K562 (cell line): ENCODE measurements at regions not wholly inside any gene's neighbourhood (a gene's known extent, or its start where the extent isn't known, plus 50 kb on each side); places are given as distances from the start of the nearest gene placed in this dataset.

Experiments
- CC2D1A ChIP-seq: fragments of 450-650 bp; IDR thresholded peaks from 2 replicates; pipeline ENCODE4 v1.6.1; 2017; ENCODE audit warnings: mild to moderate bottlenecking
- CCAR2 ChIP-seq: fragments of 200-400 bp; formaldehyde crosslinking; IDR thresholded peaks from 2 replicates; pipeline ENCODE4 v1.6.1; 2017; ENCODE audit warnings: mild to moderate bottlenecking, low read depth, low read length
- CHD2 ChIP-seq: IDR thresholded peaks from 2 replicates; pipeline ENCODE4 v1.6.1; 2011; ENCODE audit warnings: low read depth, low read length
- DMBX1 ChIP-seq: fragments of 250-450 bp; sonication (Bioruptor Pico); IDR thresholded peaks from 2 replicates; pipeline ENCODE4 v1.8.0; 2022; ENCODE audit warnings: inconsistent platforms, mild to moderate bottlenecking, moderate library complexity, borderline replicate concordance
- FIP1L1 ChIP-seq: fragments of 200-400 bp; formaldehyde crosslinking; IDR thresholded peaks from 2 replicates; pipeline ENCODE4 v1.6.1; 2018; ENCODE audit warnings: mild to moderate bottlenecking, low read depth, low read length; ENCODE audit not compliant: poor library complexity, severe bottlenecking
- HNRNPUL1 ChIP-seq: fragments of 200-400 bp; formaldehyde crosslinking; IDR thresholded peaks from 2 replicates; pipeline ENCODE4 v1.6.1; 2017; ENCODE audit warnings: low read length
- IFI16 ChIP-seq: fragments of 250-450 bp; sonication (Bioruptor Pico); IDR thresholded peaks from 2 replicates; pipeline ENCODE4 v2.1.2; 2022; ENCODE audit warnings: mild to moderate bottlenecking, inconsistent platforms
- KLF6 ChIP-seq: fragments of 250-450 bp; sonication (Bioruptor Pico); IDR thresholded peaks from 2 replicates; pipeline ENCODE4 v1.4.0; 2020; ENCODE audit warnings: mild to moderate bottlenecking, moderate library complexity, borderline replicate concordance
- NCOA4 ChIP-seq: fragments of 450-650 bp; IDR thresholded peaks from 2 replicates; pipeline ENCODE4 v1.6.1; 2018; ENCODE audit warnings: mild to moderate bottlenecking; ENCODE audit not compliant: partially characterized antibody
- NCOR1 ChIP-seq: fragments of 450-650 bp; IDR thresholded peaks from 2 replicates; pipeline ENCODE4 v1.6.1; 2016; ENCODE audit warnings: mild to moderate bottlenecking, moderate library complexity
- SIN3A ChIP-seq, 2 experiments: fragments of 150-350 bp in 1 of 2; IDR thresholded peaks; 2 replicates each; pipeline ENCODE4 v1.6.1; 2011 to 2016; ENCODE audit warnings: borderline replicate concordance in 2 of 2, low read depth in 2 of 2, low read length in 2 of 2, mild to moderate bottlenecking in 2 of 2, moderate library complexity in 2 of 2; ENCODE audit not compliant: control insufficient read depth in 1 of 2
- SMAD1 ChIP-seq: fragments of 150-350 bp; IDR thresholded peaks from 2 replicates; pipeline ENCODE4 v1.6.1; 2014; ENCODE audit warnings: low read length, low read depth; ENCODE audit not compliant: partially characterized antibody
- TAL1 ChIP-seq: fragments of 450-650 bp; IDR thresholded peaks from 2 replicates; pipeline ENCODE4 v1.6.1; 2016; ENCODE audit warnings: mild to moderate bottlenecking
- ZBTB34 ChIP-seq: fragments of 250-450 bp; sonication (Bioruptor Pico); IDR thresholded peaks from 2 replicates; pipeline ENCODE4 v1.8.0; 2021; ENCODE audit warnings: mild to moderate bottlenecking, moderate library complexity
- ZEB2 ChIP-seq: fragments of 450-650 bp; IDR thresholded peaks from 2 replicates; pipeline ENCODE4 v1.6.1; 2016
- ZHX1 ChIP-seq: fragments of 150-350 bp; conservative IDR thresholded peaks from 2 replicates; pipeline ENCODE4 v1.6.1; 2014; ENCODE audit warnings: low read length
- ZNF830 ChIP-seq: fragments of 250-450 bp; sonication (Bioruptor Pico); IDR thresholded peaks from 2 replicates; pipeline ENCODE4 v1.5.0; 2021; ENCODE audit warnings: mild to moderate bottlenecking
- ZZZ3 ChIP-seq: fragments of 450-650 bp; IDR thresholded peaks from 2 replicates; pipeline ENCODE4 v1.6.1; 2016; ENCODE audit warnings: antibody characterized with exemption, mild to moderate bottlenecking, moderate library complexity
- TF ChIP-seq, protein P1 (sequence below): IDR thresholded peaks from 2 replicates; pipeline ENCODE4 v1.6.1; 2011; ENCODE audit warnings: borderline replicate concordance, low read depth, mild to moderate bottlenecking, moderate library complexity, low read length; ENCODE audit not compliant: insufficient read depth, poor library complexity, severe bottlenecking
- TF ChIP-seq, protein P2 (sequence below): fragments of 250-450 bp; sonication (Bioruptor Pico); IDR thresholded peaks from 2 replicates; pipeline ENCODE4 v1.5.0; 2021; ENCODE audit warnings: mild to moderate bottlenecking, moderate library complexity

- TF ChIP-seq, protein P1, sequence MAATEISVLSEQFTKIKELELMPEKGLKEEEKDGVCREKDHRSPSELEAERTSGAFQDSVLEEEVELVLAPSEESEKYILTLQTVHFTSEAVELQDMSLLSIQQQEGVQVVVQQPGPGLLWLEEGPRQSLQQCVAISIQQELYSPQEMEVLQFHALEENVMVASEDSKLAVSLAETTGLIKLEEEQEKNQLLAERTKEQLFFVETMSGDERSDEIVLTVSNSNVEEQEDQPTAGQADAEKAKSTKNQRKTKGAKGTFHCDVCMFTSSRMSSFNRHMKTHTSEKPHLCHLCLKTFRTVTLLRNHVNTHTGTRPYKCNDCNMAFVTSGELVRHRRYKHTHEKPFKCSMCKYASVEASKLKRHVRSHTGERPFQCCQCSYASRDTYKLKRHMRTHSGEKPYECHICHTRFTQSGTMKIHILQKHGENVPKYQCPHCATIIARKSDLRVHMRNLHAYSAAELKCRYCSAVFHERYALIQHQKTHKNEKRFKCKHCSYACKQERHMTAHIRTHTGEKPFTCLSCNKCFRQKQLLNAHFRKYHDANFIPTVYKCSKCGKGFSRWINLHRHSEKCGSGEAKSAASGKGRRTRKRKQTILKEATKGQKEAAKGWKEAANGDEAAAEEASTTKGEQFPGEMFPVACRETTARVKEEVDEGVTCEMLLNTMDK: no peak
- TF ChIP-seq FIP1L1 (no peak), CC2D1A (no peak), DMBX1 (CRISPR knock-in tag) (peak; percentile 85; the same call in 1 of the 2 replicates), IFI16 (CRISPR knock-in tag) (peak; percentile 50; the same call in 1 of the 2 replicates), CCAR2 (no peak), NCOA4 (no peak), SMAD1 (no peak), CHD2 (no peak), TAL1 (peak; percentile 78), NCOR1 (peak; percentile 16; the same call in 1 of the 2 replicates), ZNF830 (no peak), ZZZ3 (no peak), HNRNPUL1 (no peak), SIN3A (IDR thresholded peaks at IDR 0.05; ENCODE audit: borderline replicate concordance in 2 of 2, control insufficient read depth in 1 of 2, low read depth in 2 of 2, low read length in 2 of 2) (no peak), ZBTB34 (CRISPR knock-in tag) (peak; percentile 80; the same call in 1 of the 2 replicates), KLF6 (CRISPR knock-in tag) (no peak), ZHX1 (no peak), ZEB2 (no peak)
- TF ChIP-seq, protein P2, sequence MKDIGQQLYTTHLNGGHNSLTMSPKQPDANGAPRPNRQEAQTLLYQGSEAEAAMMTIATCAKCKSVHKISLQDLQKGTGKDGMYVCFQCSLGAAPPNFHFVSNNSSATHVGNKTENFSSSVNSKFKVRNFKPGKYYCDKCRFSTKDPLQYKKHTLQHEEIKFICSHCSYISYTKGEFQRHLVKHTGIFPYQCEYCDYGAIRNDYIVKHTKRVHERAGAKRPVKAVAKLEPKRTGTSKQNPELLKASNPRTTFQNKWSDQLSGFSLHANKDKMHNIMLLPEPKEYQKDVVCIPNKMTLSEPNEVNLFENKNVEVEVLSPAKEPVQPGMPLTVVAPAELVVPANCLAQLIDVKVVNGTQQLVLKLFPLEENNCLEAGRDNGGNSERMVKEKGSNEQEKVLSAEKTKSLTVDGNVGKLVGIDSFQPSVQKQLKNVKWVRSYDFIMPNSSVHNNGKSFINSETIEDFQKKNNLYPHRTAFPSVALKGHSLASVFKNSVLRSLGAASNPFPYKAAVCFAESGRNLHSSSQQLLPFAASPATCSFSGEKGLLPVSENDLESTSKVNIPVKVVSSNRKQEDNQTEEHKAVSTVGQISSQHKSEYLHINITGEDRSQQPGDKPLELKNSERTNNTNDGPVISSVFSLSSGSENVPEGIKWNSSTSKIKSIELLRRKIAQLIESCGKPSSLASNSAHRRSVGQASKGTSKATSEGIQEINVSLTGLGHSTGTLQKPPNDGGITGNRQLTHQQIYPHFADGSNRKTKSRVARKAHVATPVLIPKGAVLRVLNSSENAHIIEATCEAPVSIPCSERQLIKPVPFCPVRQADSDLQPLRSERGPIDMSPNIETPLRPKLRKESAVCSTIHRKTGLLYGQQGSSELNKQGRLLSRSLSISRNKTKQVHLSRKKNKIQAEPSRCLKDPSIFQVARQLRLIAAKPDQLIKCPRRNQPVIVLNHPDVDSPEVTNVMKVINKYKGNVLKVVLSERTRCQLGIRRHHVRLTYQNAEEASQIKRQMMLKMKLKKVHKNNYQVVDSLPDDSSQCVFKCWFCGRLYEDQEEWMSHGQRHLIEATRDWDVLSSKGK: no peak
Observed at GRCh38 chr7:46461334-46461777, 540.3 kb upstream of the IGFBP3 start (continued).
